Gastroesophageal sphincter (tissue), 4 donors: ENCODE measurements at regions not wholly inside any gene's neighbourhood (a gene's known extent, or its start where the extent isn't known, plus 50 kb on each side); places are given as distances from the start of the nearest gene placed in this dataset.

Source experiments
- ATAC-seq: fragments of 150-250 bp; one replicate; pipeline ENCODE4 v1.9.1; 2016; ENCODE audit warnings: mild to moderate bottlenecking, moderate library complexity
- H3K27ac ChIP-seq, 4 donors: fragments of 200-600 bp; sonication (generic) in 3 of 4; 1 replicate in 3 of 4; 2 replicates in 1 of 4; pipeline ENCODE4 v1.5.1; 2016 to 2019
- H3K27me3 ChIP-seq: fragments of 200-600 bp; sonication (generic); one replicate; pipeline ENCODE4 v1.5.1; 2019
- H3K36me3 ChIP-seq, 2 donors: fragments of 200-600 bp; sonication (generic); one replicate each; pipeline ENCODE4 v1.5.1; 2019; ENCODE audit warnings: control low read depth in 1 of 2
- H3K4me1 ChIP-seq, 3 donors: fragments of 200-600 bp; sonication (generic); 1 replicate in 2 of 3; 2 replicates in 1 of 3; pipeline ENCODE4 v1.5.1; 2016 to 2019; ENCODE audit warnings: control low read depth in 2 of 3
- H3K4me3 ChIP-seq, 2 donors: fragments of 200-600 bp; sonication (generic); one replicate each; pipeline ENCODE4 v1.5.1; 2019; ENCODE audit warnings: mild to moderate bottlenecking in 1 of 2, moderate library complexity in 1 of 2
- H3K9me3 ChIP-seq, 3 donors: fragments of 200-600 bp; sonication (generic); one replicate each; pipeline ENCODE4 v1.5.1; 2017 to 2019; ENCODE audit warnings: control low read depth in 2 of 3
- EP300 ChIP-seq: sonication (generic); formaldehyde crosslinking; IDR thresholded peaks from one replicate; pipeline ENCODE4 v1.6.1; 2017; ENCODE audit warnings: antibody characterized with exemption, mild to moderate bottlenecking
- POLR2A ChIP-seq, 2 donors: fragments of 450-650 bp; IDR thresholded peaks; one replicate each; pipeline ENCODE4 v1.6.1; 2017; ENCODE audit warnings: antibody characterized with exemption in 2 of 2, mild to moderate bottlenecking in 2 of 2, moderate library complexity in 1 of 2
- POLR2AphosphoS5 ChIP-seq: sonication (generic); formaldehyde crosslinking; IDR thresholded peaks from one replicate; pipeline ENCODE4 v1.6.1; 2017; ENCODE audit warnings: antibody characterized with exemption
- WGBS, 2 donors: methylation state at CpG; one replicate each; pipeline ENCODE4 v1.1.5; 2018; ENCODE audit warnings: low coverage in 1 of 2; 5-methylcytosine and 5-hydroxymethylcytosine counted together
- TF ChIP-seq, protein P1 (sequence below), 4 experiments: fragments of 200-600 bp in 2 of 4; fragments of 450-650 bp in 2 of 4; sonication (generic) in 1 of 4; IDR thresholded peaks; one replicate each; pipeline ENCODE4 v1.5.1; 2017 to 2019; ENCODE audit warnings: antibody characterized with exemption in 4 of 4, mild to moderate bottlenecking in 2 of 4, moderate library complexity in 2 of 4

GRCh38 chr5:136513430-136513829, 148.1 kb upstream of the TRPC7 start:
- no peaks in the 10 kb centered on the region for H3K36me3 ChIP-seq
- H3K9me3 ChIP-seq: no peaks in the 10 kb centered on the region
- H3K4me3 ChIP-seq: no peak overlapping the region
- H3K4me1 ChIP-seq: no peaks in the 10 kb centered on the region
- no peak for ATAC-seq
- H3K27ac ChIP-seq: no peak overlapping the region
- H3K27me3 ChIP-seq: no peaks in the 10 kb centered on the region
- TF ChIP-seq, protein P1, sequence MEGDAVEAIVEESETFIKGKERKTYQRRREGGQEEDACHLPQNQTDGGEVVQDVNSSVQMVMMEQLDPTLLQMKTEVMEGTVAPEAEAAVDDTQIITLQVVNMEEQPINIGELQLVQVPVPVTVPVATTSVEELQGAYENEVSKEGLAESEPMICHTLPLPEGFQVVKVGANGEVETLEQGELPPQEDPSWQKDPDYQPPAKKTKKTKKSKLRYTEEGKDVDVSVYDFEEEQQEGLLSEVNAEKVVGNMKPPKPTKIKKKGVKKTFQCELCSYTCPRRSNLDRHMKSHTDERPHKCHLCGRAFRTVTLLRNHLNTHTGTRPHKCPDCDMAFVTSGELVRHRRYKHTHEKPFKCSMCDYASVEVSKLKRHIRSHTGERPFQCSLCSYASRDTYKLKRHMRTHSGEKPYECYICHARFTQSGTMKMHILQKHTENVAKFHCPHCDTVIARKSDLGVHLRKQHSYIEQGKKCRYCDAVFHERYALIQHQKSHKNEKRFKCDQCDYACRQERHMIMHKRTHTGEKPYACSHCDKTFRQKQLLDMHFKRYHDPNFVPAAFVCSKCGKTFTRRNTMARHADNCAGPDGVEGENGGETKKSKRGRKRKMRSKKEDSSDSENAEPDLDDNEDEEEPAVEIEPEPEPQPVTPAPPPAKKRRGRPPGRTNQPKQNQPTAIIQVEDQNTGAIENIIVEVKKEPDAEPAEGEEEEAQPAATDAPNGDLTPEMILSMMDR (IDR thresholded peaks at IDR 0.05): no peak
- TF ChIP-seq POLR2A (IDR thresholded peaks at IDR 0.05): no peak
- no peak for TF ChIP-seq POLR2AphosphoS5
- no peak for TF ChIP-seq EP300
- WGBS, 2 donors: 27 to 53% methylated on average over 2 to 3 of the region's 3 CpGs

GRCh38 chr5:136511046-136511445, 145.7 kb upstream of the TRPC7 start:
- TF ChIP-seq, protein P1 (IDR thresholded peaks at IDR 0.05): no peak
- TF ChIP-seq POLR2A (IDR thresholded peaks at IDR 0.05) (no peak), POLR2AphosphoS5 (no peak), EP300 (no peak)
- Histone ChIP-seq H3K27ac (no peak overlapping the region), H3K27me3 (no peaks in the 10 kb centered on the region), H3K4me1 (no peaks in the 10 kb centered on the region), H3K9me3 (no peaks in the 10 kb centered on the region), H3K36me3 (no peaks in the 10 kb centered on the region), H3K4me3 (no peak overlapping the region)
- no peak for ATAC-seq
- 52 to 54% methylated on average over 2 to 3 of the region's 3 CpGs for WGBS, 2 donors

- Histone ChIP-seq H3K27me3 (no peaks in the 10 kb centered on the region), H3K4me1 (no peaks in the 10 kb centered on the region), H3K27ac (no peak overlapping the region), H3K4me3 (no peak overlapping the region), H3K36me3 (no peaks in the 10 kb centered on the region), H3K9me3 (no peaks in the 10 kb centered on the region)
- no peak for TF ChIP-seq POLR2A (IDR thresholded peaks at IDR 0.05)
- no peak for TF ChIP-seq POLR2AphosphoS5
- TF ChIP-seq, protein P1 (IDR thresholded peaks at IDR 0.05): no peak
- no peak for TF ChIP-seq EP300
- no peak for ATAC-seq
Observed at GRCh38 chr5:136510481-136510880, 145.1 kb upstream of the TRPC7 start.

- Histone ChIP-seq H3K27me3 (no peaks in the 10 kb centered on the region), H3K4me3 (no peak overlapping the region), H3K9me3 (no peaks in the 10 kb centered on the region), H3K4me1 (no peaks in the 10 kb centered on the region), H3K27ac (no peak overlapping the region), H3K36me3 (no peaks in the 10 kb centered on the region)
- no peak for TF ChIP-seq POLR2AphosphoS5
- TF ChIP-seq EP300: no peak
- no peak for TF ChIP-seq POLR2A (IDR thresholded peaks at IDR 0.05)
- TF ChIP-seq, protein P1 (IDR thresholded peaks at IDR 0.05): no peak
- 0 to 14% methylated on average over 1 of the region's 1 CpG for WGBS, 2 donors
- ATAC-seq: no peak
Observed at GRCh38 chr5:136506131-136506530, 140.8 kb upstream of the TRPC7 start.

GRCh38 chr5:136501133-136501532, 135.8 kb upstream of the TRPC7 start:
- no peak for ATAC-seq
- Histone ChIP-seq H3K4me1 (no peaks in the 10 kb centered on the region), H3K27me3 (no peaks in the 10 kb centered on the region), H3K4me3 (no peak overlapping the region), H3K27ac (no peak overlapping the region), H3K36me3 (no peaks in the 10 kb centered on the region), H3K9me3 (peaks cover 0 to 19% (median 0%) of the 10 kb centered on the region in 3 donors)
- TF ChIP-seq, protein P1 (IDR thresholded peaks at IDR 0.05): no peak
- no peak for TF ChIP-seq EP300
- no peak for TF ChIP-seq POLR2A (IDR thresholded peaks at IDR 0.05)
- no peak for TF ChIP-seq POLR2AphosphoS5
- WGBS, 2 donors: no CpG with 5 or more reads among the region's 1 CpG
